Activated gamma-delta T cell treated with anti-CD3 and anti-CD28 coated beads, Interleukin-2, amount 50 U/mL, for 16 hours (primary cell): ENCODE measurements at regions not wholly inside any gene's neighbourhood (a gene's known extent, or its start where the extent isn't known, plus 50 kb on each side); places are given as distances from the start of the nearest gene placed in this dataset.

Experiments used
- DNase-seq: peaks from one replicate; pipeline ENCODE4 v3.0.0-alpha.2; 2020; ENCODE audit warnings: low read depth

DNA sequence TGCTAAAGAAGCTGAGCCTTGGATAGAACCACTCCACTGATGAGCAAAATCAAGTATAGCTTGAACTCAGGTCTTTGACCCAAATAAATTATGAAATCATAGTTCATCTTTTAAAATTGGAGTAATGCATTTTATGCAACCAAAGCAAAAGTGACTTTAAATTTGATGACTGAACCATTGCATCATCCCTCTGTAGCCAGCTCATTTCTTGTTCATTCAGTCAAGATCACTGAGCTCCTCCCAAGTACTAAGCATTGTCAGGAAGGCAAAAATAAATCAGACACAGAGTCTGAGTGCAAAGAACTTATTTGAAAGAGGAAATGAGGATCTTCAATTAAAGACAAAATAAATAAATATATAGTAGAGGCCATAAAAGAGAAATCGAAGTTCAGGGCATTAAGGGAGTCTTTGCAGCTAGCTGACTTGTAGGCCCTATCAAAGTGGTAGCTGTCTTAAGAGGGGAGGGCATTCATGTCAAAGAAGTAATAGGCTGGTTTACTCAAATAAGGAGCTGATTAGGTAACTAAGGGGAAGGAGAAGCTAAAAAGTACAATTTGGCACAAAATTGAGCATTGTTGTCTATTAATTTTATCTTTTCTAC is 411.8 kb downstream of the MTX2 start:
- DNase-seq, result no peak

- no peak for DNase-seq
Observed at GRCh38 chr2:176681584-176682115, 412.4 kb downstream of the MTX2 start.

DNA sequence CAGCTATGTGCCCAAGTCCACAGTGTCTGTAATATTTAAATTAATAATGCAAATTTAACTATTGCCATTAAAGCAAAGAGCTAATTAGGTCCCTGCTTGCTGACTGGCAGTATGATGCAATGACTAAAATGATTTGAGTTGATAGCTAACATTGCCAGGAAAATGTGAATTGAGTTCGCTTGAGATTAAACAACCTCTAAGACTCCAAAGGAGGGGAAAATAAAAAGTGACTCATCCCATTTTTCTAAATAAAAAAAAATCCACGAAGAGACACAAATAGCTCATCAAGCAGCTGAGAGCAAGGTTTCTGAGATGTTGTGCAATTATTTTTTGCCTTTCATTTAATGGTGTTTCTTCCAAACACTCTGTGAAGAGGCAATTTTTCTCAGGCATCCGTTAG is 413.0 kb downstream of the MTX2 start:
- DNase-seq, result no peak

GRCh38 chr2:176683618-176684111 is 414.4 kb downstream of the MTX2 start:
- no peak for DNase-seq

DNA sequence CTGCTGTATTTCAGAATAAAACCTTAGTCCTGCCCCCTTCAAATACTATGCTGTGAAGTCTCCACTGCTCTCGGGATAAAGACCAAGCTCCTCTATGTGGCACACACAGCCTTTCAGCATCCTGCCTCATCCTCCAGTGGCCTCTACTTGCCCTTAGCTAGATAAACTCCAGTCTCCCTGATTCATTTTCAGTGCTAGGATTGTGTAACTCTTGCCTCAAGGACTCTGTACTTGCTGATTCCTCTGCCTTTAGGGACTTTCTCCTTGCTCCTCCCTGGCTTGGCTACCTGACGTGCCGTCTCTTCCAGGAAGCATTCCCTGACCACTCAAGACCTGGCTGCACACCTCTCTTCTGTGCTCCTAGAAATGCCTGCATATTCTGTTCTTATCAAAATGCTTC is 416.7 kb downstream of the MTX2 start:
- no peak for DNase-seq

DNA sequence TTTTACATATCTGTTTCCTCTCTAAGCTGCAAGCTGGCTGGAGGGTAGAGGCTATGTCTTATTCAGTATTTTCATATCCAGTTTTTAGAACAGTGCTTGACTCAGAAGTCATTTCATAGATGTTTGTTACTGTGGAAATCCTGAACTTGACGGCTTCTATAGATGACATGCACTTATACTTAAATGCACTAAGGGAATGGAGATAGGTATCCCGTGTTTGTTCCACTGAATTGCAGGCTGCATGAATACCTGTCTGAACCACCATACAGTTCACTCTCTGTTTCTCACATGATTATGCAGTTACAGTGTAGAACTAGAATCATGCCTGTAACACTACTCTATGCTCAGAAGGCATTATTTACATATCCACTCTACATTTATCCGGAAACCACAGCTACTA is 417.1 kb downstream of the MTX2 start:
- DNase-seq, result no peak

DNA sequence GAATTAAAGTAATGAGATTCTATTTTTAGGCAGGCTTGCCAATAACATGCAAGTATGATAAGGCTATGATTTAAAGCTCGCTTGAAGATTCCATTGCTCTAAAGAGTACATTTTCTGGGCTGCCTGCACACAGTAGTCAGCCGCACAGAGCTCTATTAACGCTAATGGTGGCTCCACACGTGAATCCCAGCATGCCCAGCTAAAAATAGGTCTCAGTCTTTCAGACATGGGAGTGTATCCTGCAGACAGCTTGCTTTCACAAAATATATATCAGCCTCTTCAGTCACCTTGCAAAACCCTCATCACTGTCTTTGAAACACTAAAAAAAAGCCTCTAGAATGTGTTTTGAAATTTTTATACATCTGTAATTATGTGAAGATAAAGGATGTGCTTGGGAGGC is 418.1 kb downstream of the MTX2 start:
- DNase-seq, result no peak

GRCh38 chr2:176687944-176688343 is 418.7 kb downstream of the MTX2 start:
- no peak for DNase-seq

DNA sequence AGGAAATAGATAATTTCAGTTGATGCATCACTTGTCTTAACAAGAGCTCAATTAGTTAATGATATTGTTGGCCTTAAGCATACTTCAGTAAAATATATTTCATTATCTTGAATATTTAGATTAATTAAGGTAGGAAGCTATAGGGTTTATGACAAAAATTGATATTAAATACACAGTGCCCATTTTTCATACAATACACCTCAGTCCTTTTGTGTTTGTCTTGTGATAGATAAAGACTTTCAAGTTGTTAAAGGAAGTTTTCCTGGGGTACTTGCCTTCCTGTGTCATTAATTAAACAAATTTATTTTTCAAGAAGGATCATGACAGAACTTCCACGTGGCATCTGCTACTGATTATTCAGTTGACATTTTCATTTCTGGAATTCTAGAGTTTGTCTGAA is 420.5 kb downstream of the MTX2 start:
- DNase-seq, result no peak

DNA sequence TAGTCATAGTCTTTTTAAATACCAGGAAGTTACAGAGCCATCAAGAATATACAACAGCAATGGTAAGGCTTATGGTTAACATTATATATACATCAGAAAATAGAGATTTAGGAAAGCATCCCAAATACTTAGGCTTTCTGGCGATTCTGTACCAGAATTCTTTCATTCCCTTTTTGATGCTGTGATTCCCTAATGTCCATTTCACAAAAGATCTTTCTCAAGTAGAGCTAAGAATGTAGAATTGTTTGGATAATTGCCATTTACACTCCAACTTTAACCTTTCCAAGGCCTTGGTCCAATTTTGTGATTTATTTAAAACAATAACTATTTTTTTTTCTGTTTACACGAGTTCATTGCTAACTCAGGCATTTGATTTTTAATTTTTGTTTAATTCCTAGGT is 422.2 kb downstream of the MTX2 start:
- no peak for DNase-seq

- DNase-seq, result no peak
Observed at GRCh38 chr2:176692533-176692932, 423.3 kb downstream of the MTX2 start.

DNA sequence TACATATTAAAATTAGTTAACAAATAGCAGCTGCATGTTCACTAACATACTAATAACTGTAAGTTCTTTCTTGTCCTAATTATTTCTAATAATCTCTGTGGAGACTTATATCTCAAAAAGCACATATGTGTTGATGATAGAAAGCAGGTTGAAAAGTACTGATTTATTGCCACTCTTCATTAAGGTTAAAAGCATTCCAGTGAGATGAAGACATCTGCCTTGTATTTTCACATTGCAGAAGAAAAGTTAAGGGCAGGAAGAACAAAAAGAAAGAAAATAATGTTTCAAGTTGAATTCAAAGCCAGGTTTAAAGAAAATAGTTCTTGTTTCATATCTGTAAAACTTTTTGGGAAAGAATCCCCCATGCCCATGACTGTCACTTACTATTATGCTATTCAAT is 429.9 kb downstream of the MTX2 start:
- no peak for DNase-seq

DNA sequence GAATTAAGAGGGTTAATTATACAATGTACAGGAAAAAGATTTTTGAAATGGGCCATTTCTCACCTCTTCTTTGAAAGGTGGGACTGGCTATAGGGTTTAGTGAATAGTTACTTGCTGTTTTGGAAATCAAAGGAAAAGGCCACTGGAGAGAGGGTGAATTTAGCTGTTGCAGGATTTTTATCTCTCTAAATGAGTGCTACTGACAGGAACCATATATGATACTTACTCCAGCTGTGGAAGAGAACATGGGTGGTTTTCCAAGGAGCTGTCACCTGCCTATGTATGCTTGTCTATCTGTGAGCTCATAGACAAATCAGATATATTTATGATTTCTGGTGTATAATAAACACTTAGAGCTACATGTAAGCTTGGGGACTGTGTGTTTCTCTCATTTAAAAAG is 430.4 kb downstream of the MTX2 start:
- no peak for DNase-seq

- DNase-seq, result no peak
Observed at GRCh38 chr2:176702131-176702530, 432.9 kb downstream of the MTX2 start.

- no peak for DNase-seq
Observed at GRCh38 chr2:176704282-176704858, 435.1 kb downstream of the MTX2 start.

DNA sequence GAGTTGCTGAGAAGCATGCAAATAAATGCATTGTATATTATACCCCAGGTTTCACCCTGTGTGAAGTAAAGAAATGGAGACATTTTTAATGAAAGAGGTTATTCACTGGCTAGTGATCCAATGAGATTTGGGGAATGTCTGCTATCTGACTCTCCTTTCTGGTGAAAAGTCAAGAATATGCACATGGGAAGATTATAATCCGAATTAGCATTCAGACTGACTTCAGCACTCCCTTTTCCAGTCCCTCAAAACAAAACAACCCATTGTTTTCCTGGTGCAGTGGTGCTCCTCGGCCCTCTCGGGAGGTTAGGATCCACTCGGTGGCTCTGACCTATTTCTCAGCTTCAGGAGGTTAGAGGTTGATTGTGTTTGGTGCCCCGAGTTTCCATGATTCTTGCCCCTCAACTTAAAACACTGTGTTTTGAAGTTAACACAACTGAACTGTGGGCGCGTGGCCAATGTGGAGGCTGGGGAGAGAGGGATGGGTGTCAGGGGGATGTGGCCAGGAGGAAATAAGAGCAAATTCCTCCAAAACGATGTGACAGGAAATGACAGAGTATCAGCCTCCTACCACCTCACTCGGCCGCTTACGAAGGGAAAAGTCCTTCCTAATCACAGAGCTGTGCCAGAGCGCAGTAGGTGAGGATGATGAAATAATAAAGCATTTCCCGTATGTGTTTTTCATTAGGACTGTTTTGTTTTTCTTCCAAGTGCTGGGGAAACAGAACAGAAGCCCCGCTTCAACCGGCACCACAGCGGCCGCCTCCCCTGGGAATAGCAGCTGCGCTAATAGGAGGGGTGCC is 440.1 kb downstream of the MTX2 start:
- no peak for DNase-seq

GRCh38 chr2:176709991-176710390 is 440.7 kb downstream of the MTX2 start:
- no peak for DNase-seq

DNA sequence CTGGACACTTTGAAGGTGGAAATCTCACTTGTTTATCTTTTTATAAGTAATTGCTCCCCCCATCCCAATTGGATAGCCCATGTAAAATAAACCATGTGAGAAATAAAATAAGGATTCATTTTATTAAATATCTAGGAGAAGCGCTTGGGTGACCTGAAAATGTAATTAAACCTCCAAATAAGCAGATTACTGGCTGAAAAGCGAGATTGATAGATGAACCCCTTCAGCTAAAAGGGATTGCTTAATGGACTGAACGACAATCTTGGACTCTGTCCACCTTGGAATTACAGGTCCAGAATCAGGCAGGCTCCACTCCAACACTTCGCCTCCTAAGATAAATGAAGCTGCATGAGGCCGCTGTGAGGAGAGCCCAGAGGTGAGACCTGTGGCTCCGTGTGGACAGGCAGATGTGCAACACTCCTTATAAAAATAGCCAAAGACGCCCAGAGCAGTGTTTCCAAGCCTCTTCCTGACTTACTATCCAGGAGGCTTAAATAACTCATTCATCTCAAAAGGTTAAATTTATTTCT is 441.5 kb downstream of the MTX2 start:
- DNase-seq, result no peak

GRCh38 chr2:176725873-176726645 is 456.8 kb downstream of the MTX2 start:
- no peak for DNase-seq

DNA sequence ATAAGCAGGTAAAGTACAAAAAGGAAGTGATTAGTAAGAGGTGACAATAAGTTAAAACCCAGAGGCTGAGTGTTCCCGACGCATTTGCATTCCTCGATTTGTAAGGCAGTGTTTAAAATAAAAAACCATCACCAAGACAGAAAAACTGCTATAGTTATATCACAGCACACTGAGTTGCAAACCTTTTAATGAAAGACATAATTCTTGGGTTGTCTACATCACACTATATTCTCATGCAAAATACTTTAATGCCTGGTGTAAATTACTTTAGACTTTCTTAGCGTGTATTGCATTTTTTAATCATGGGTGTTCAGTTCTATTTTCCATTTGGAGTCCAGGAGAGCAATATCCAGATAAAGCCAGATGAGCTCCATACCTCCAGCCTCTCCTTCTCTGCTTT is 458.5 kb downstream of the MTX2 start:
- no peak for DNase-seq

DNA sequence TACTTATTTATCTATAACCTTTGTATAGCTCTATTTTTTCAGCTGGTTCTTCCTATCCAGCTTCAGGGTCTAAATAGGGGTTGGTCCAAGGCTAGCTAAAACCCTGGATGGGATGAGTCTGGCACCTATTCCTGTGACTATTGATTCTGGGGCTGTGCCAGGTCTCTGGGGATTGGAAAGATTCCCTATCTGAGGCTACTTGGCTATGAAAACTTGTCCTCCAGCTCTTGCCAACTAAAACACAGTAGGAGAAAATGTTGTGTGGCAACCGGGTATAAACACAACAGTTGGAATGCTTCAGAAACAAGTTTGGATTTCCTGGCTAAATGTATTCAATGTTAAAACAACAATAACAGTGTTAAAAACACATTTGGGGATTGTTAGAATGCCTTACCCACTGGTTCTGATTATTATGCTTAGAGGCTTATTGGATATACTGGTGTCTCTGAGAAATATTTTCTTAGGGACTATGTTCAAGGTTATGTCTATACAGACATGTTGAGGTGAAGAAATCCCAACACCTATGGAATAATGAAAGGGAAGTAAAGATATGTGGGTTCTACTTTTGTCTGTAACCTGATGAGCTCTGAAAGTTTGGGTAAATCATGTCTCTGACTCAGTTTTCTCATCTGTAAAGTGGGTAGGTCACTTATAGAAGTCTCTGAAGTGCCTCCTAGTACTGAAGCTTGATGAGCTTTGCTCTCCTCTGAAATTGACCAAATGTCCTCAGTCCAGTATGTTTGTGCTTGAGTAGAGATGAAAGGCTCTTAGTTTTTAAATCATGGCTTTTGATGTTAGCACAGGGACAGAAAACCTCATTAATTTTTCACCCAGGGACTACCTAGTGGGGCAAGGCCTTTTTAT is 460.7 kb downstream of the MTX2 start:
- no peak for DNase-seq
